HFF-Myc (cell line): ENCODE measurements at regions not wholly inside any gene's neighbourhood (a gene's known extent, or its start where the extent isn't known, plus 50 kb on each side); places are given as distances from the start of the nearest gene placed in this dataset.

Experiments
- DNase-seq: peaks from one replicate; pipeline ENCODE4 v3.0.0-alpha.2; 2011; ENCODE audit warnings: low read depth; ENCODE audit errors: extremely low read depth
- H3K4me3 ChIP-seq: replicated peaks from 2 replicates; pipeline ENCODE4 v1.5.1; 2011; ENCODE audit warnings: low read depth, mild to moderate bottlenecking, control low read depth, low read length
- CTCF ChIP-seq: IDR thresholded peaks from 2 replicates; pipeline ENCODE4 v1.5.1; 2012; ENCODE audit warnings: mild to moderate bottlenecking, low read depth, low read length, control low read depth; ENCODE audit errors: missing control alignments

- DNase-seq = no peak
- no peak overlapping the region for H3K4me3 ChIP-seq
- no peak for TF ChIP-seq CTCF
Measured at GRCh38 chr15:88398011-88398410, 69.2 kb downstream of the MRPL46 start.

- TF ChIP-seq CTCF = no peak
- no peak overlapping the region for H3K4me3 ChIP-seq
- DNase-seq = no peak
Measured at GRCh38 chr15:88397506-88397905, 69.7 kb downstream of the MRPL46 start.

- DNase-seq = no peak
- no peak overlapping the region for H3K4me3 ChIP-seq
- TF ChIP-seq CTCF = no peak
Measured at GRCh38 chr15:88395872-88396781, 71.1 kb downstream of the MRPL46 start.

GRCh38 chr15:88395241-88395640 lies 71.9 kb downstream of the MRPL46 start:
- TF ChIP-seq CTCF = no peak
- H3K4me3 ChIP-seq = no peak overlapping the region
- no peak for DNase-seq

- DNase-seq = no peak
- no peak for TF ChIP-seq CTCF
- no peak overlapping the region for H3K4me3 ChIP-seq
Measured at GRCh38 chr15:88394553-88395145, 72.5 kb downstream of the MRPL46 start.

- DNase-seq = no peak
- no peak for TF ChIP-seq CTCF
- H3K4me3 ChIP-seq = no peak overlapping the region
Measured at GRCh38 chr15:88393719-88394519, 73.3 kb downstream of the MRPL46 start.
